Globus pallidus (tissue), 1 donor: ENCODE measurements at regions not wholly inside any gene's neighbourhood (a gene's known extent, or its start where the extent isn't known, plus 50 kb on each side); places are given as distances from the start of the nearest gene placed in this dataset.
A peak's percentile ranks its signal among the peaks of the same experiment; 100 is the strongest.

Experiments
- DNase-seq: peaks from one replicate; pipeline ENCODE4 v3.0.0-alpha.2; 2015; ENCODE audit warnings: low spot score

- DNase-seq, result peak; percentile 10
Observed at GRCh38 chr14:22039938-22040780, 366.5 kb upstream of the OR4E1 start.

DNA sequence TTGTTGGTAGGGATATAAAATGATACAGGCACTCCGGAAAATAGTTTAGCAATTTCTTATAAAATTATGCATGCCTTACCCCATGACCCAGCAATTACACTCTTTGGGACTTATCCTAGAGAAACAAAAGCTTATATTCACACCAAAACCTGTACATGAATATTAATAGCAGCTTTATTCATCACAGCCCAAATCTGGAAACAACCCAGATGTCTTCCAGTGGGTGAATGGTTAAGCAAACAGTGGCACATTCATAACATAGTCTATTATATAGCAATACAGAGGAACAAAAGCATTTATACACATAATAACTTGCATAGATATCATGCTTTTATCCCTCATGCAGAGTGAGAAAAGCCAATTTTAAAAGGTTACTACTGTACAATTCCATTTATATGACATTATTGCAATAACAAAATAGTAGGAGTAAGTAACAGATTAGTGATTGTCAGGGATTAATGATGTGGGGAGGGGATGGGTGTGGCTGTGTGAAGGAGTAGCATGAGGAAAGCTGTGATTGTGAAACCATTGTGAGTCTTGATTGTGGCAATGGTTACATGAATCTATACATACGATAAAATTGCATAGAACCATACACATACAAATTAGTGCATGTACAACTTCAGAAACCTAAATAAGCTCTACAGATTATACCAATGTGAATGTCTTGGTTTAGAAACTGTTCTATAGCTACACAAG, 363.1 kb upstream of the OR4E1 start:
- DNase-seq, result no peak

DNA sequence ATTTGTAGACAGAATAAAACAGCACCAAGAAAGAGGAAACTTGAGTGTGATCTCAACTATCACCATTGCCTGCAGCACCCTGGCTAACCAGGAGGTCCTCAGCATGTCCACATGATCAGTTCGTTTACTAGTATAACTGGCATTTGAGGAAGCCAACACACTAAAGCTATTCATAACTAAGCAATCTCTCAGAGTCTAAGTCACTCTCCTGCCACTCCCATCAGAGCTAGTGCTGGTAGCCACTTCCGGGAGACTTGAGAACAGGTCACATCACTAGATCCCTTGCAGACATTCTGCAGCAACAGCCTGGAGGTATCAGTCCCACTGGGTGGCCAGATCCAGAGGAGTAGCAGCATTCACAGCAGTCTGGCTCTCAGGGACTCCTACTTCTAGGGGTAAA, 352.9 kb upstream of the OR4E1 start:
- no peak for DNase-seq

- no peak for DNase-seq
Observed at GRCh38 chr14:22025879-22026278, 352.3 kb upstream of the OR4E1 start.

- DNase-seq, result no peak
Observed at GRCh38 chr14:22024137-22024536, 350.5 kb upstream of the OR4E1 start.

GRCh38 chr14:22018890-22019289, 345.3 kb upstream of the OR4E1 start:
- no peak for DNase-seq

- no peak for DNase-seq
Observed at GRCh38 chr14:22012452-22012851, 338.8 kb upstream of the OR4E1 start.

GRCh38 chr14:22011253-22011642, 337.6 kb upstream of the OR4E1 start:
- no peak for DNase-seq

GRCh38 chr14:22010545-22011252, 337.1 kb upstream of the OR4E1 start:
- DNase-seq, result no peak

GRCh38 chr14:22008766-22009165, 335.1 kb upstream of the OR4E1 start:
- DNase-seq, result no peak

DNA sequence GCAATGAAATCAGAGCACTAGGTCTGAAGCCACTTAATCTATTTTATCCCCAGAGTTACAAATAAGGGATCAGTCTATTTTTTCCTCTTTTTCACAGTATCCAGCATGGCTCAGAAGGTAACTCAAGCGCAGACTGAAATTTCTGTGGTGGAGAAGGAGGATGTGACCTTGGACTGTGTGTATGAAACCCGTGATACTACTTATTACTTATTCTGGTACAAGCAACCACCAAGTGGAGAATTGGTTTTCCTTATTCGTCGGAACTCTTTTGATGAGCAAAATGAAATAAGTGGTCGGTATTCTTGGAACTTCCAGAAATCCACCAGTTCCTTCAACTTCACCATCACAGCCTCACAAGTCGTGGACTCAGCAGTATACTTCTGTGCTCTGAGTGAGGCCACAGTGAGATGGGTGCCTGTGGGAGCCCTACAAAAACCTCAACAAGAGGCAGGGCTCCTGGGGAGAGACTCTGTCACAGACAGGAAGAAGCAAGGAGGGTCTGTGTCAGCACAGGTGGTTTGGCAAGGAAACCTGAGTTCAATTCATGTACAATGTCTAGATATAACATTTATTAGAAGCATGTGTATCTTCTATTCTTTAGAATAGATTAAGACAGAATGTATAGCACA, 334.3 kb upstream of the OR4E1 start:
- DNase-seq, result no peak

GRCh38 chr14:22007363-22007762, 333.7 kb upstream of the OR4E1 start:
- no peak for DNase-seq

DNA sequence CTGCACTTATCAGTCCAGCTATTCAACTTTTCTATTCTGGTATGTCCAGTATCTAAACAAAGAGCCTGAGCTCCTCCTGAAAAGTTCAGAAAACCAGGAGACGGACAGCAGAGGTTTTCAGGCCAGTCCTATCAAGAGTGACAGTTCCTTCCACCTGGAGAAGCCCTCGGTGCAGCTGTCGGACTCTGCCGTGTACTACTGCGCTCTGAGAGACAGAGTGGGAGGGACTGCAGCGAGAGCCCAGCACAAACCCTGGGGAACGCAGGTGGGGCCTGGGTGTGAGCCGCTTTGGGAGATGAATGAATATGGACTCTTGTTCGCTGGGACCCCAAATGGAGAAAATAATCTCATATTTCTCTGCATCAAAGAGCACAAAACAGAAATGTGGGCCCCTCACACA, 329.8 kb upstream of the OR4E1 start:
- no peak for DNase-seq

GRCh38 chr14:22002860-22003284, 329.3 kb upstream of the OR4E1 start:
- DNase-seq, result no peak

DNA sequence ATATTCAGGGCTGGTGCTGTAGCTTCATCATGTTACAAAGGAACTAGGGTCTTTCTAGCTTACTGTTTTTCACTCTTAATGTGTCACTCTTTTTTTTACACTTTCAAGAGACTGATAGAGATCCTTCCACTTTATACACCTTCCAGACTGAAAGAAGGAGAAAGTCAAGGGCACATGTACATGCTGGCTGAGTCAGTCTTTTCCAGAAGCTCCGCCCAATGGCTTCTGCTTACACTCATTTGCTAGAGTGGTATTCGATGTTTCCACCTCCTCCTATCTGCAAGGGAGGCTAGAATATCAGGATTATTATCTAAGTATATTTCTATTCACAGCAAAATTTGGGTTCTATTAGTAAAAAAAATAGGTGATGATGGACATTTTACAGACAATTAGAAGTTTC, 325.8 kb upstream of the OR4E1 start:
- DNase-seq, result no peak

DNA sequence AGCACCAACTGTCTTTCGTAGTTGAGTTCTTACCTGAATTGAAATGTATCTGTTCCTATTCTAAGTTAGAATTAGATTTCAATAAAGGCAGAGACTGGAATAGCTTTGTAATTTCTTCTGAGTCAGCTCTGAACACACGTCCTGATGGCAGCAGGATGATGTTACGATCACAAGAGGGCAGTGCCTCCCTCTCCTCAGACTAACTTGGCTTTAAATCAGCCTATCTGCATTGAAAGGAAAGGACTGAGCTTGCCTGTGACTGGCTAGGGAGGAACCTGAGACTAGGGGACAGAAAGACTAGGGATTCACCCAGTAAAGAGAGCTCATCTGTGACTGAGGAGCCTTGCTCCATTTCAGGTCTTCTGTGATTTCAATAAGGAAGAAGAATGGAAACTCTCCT, 323.7 kb upstream of the OR4E1 start:
- DNase-seq, result peak; percentile 11

- no peak for DNase-seq
Observed at GRCh38 chr14:21995332-21995731, 321.7 kb upstream of the OR4E1 start.

DNA sequence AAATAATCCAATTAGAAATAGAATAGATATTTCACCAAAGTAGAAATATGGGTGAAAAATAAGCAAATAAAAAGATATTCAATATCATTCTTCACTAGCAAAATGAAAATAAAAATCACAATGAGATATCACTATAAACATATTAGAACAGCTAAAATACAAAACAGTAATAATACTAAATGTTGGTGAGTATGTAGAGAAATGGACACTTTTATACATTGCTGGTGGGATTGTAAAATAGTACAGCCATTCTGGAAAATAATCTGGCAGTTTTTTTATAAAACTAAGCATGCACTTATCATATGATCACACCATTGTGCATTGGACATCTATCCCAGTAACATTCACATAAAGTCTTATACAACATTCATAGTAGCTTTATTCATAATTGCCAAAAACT, 320.2 kb upstream of the OR4E1 start:
- no peak for DNase-seq

DNA sequence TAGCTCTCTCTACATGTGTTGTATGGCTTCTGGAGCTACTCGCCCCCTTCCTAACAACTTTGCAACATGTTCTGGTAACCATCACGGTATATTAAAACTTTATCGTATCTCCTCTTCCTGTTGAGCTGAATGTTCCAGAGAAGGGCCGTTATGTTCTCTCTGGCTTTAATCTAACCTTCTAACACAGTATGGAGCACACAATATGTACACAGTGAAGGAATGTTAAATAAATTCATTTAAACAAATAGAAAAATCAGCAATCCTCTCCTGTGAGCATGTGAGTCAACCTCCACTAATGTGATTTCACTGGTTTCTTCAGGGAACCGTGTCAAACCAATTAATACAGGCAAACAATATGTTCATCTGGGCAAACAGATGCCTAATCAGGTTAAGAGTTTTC, 319.5 kb upstream of the OR4E1 start:
- DNase-seq, result no peak

GRCh38 chr14:21991130-21991529, 317.5 kb upstream of the OR4E1 start:
- DNase-seq, result no peak

DNA sequence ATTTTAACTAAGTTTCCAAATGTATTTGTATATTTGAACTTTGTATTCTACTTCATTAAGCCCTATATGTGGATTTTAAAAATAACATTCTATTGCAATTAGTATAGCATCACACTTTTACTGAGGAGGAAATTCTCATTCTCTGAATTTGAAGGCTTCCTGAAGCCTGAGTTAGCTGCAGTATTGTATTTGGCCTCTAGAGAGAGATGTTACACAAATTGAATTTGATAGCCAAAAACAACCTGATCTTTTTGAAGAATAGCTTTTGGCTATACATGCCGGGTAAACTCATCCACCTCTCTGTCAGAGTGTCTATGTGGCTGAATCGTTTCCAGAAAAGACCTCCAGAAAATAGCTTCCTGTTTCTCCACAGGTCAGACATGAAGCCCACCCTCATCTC, 316.5 kb upstream of the OR4E1 start:
- DNase-seq, result no peak

- no peak for DNase-seq
Observed at GRCh38 chr14:21989090-21989489, 315.5 kb upstream of the OR4E1 start.
